ENCODE measurements at regions not wholly inside any gene's neighbourhood (a gene's known extent, or its start where the extent isn't known, plus 50 kb on each side); places are given as distances from the start of the nearest gene placed in this dataset.
A peak's percentile ranks its signal among the peaks of the same experiment; 100 is the strongest.

DNA sequence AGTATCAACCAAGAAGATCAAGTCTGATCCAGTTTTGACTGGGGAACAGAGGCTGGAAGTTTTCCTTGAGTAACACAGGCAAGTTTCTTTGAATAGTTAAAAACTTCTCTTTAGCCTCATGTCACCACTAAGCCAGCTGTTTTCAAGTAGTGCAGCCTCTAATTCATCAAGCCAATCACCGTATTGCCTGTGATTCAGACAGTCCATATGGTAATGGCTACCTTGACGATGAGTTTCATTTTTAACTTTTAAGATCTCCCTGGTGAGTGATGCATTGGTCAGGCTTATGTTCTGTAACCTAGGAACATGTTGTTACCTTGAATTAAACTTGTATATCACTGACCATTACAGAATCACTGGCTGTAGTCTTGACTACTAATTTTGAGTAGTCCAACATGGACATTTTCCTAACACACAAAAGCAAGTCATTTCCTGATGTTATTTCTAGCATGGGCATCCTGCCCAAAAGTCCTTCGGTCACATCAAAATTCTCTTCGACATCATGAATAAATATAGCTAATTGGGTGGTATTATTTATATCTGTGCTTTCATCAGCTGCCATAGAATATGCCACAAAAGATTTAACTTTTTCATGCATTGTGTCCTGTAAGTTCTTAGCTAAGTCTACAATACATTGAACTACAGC lies 238.8 kb upstream of the GCFC2 start:
- H3K4me1 ChIP-seq (ENCODE audit: insufficient read depth, insufficient read length), result no peaks in the 10 kb centered on the region
- H3K9ac ChIP-seq (ENCODE audit: insufficient read length, low read depth), result no peak overlapping the region
- no peak overlapping the region for H3K4me3 ChIP-seq (ENCODE audit: insufficient read length, low read depth)
- TF ChIP-seq SUZ12 (IDR thresholded peaks at IDR 0.05; ENCODE audit: extremely low read depth, insufficient read depth, insufficient read length) (no peak), ZNF274 (IDR thresholded peaks at IDR 0.05; ENCODE audit: low read depth, low read length) (no peak), YY1 (IDR thresholded peaks at IDR 0.05; ENCODE audit: insufficient read depth, insufficient read length) (no peak)
- no peaks in the 10 kb centered on the region for H3K27me3 ChIP-seq (ENCODE audit: insufficient read depth, insufficient read length)
- H3K9me3 ChIP-seq (ENCODE audit: insufficient read depth, low read length), result no peaks in the 10 kb centered on the region
- H3K36me3 ChIP-seq (ENCODE audit: insufficient read depth, insufficient read length, low read length), result no peaks in the 10 kb centered on the region
- DNase-seq (ENCODE audit: low read depth, low spot score), result no peak

DNA sequence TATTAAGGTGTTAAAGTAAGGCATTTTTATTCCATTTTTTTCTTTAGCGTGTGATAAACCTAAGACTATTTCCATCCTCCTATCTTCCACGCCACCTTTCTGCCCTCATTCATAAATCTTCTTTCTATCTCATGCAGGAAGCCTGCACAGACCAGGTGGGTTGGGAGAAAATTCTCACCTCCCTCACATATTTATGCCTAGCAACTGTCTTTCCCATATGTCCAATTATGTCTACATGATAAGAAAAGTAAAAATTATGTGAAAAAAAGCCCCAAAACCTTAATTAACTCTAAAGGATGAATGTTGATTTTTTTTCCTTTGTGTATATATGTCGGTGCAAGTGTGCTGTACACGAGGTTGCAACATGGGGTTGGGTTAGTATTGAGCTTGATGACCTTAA lies 225.6 kb upstream of the GCFC2 start:
- TF ChIP-seq ZNF274 (IDR thresholded peaks at IDR 0.05; ENCODE audit: low read depth, low read length) (no peak), SUZ12 (IDR thresholded peaks at IDR 0.05; ENCODE audit: extremely low read depth, insufficient read depth, insufficient read length) (no peak), YY1 (IDR thresholded peaks at IDR 0.05; ENCODE audit: insufficient read depth, insufficient read length) (no peak)
- no peaks in the 10 kb centered on the region for H3K36me3 ChIP-seq (ENCODE audit: insufficient read depth, insufficient read length, low read length)
- H3K4me3 ChIP-seq (ENCODE audit: insufficient read length, low read depth), result no peak overlapping the region
- H3K9ac ChIP-seq (ENCODE audit: insufficient read length, low read depth), result no peak overlapping the region
- H3K9me3 ChIP-seq (ENCODE audit: insufficient read depth, low read length), result 0 out of 2 replicates have a peak, but pooled peaks cover under 1% of the 10 kb centered on the region
- H3K4me1 ChIP-seq (ENCODE audit: insufficient read depth, insufficient read length), result no peaks in the 10 kb centered on the region
- H3K27me3 ChIP-seq (ENCODE audit: insufficient read depth, insufficient read length), result no peaks in the 10 kb centered on the region
- no peak for DNase-seq (ENCODE audit: low read depth, low spot score)

DNA sequence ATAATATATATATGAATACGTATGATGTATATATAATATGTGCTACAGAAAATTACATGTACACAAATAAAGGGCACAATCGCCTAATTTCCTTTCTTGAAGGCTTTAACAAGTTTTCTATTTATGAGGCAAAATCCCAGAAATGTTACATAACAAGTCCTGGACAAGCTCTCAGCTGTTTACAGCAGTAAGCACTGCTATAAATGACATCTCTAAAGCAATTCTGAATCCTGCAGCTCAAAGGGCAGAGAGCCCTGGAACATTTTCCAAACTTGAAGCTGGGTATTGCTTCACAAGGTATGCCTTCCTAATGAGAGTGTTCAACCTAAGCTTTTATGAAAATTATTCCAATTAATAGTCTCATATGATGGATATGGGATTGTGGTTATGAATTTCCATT lies 222.3 kb upstream of the GCFC2 start:
- Histone ChIP-seq H3K4me3 (ENCODE audit: insufficient read length, low read depth) (no peak overlapping the region), H3K27me3 (ENCODE audit: insufficient read depth, insufficient read length) (no peaks in the 10 kb centered on the region), H3K9me3 (ENCODE audit: insufficient read depth, low read length) (no peaks in the 10 kb centered on the region), H3K9ac (ENCODE audit: insufficient read length, low read depth) (no peak overlapping the region), H3K4me1 (ENCODE audit: insufficient read depth, insufficient read length) (no peaks in the 10 kb centered on the region), H3K36me3 (ENCODE audit: insufficient read depth, insufficient read length, low read length) (no peaks in the 10 kb centered on the region)
- TF ChIP-seq SUZ12 (IDR thresholded peaks at IDR 0.05; ENCODE audit: extremely low read depth, insufficient read depth, insufficient read length) (no peak), ZNF274 (IDR thresholded peaks at IDR 0.05; ENCODE audit: low read depth, low read length) (no peak), YY1 (IDR thresholded peaks at IDR 0.05; ENCODE audit: insufficient read depth, insufficient read length) (no peak)
- no peak for DNase-seq (ENCODE audit: low read depth, low spot score)

DNA sequence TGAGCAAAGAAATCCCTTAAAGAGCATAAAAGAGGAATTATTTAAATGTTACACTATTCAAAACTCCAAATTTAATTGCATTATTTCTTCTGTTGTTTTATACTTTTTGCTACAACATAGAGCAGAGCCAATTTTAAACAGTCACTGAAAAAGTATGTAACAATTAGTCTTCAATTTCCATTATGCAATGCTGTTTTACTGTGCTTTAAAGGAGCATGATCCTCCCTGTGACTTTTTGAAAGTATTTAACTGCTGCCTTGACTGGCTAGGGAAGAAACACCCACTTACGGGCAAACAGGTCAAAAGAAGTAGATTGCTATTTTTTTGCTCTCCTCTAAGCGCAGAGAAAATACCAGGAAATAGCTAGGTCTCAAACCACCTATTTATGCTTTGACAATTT lies 217.4 kb upstream of the GCFC2 start:
- TF ChIP-seq SUZ12 (IDR thresholded peaks at IDR 0.05; ENCODE audit: extremely low read depth, insufficient read depth, insufficient read length), result no peak
- Histone ChIP-seq H3K4me3 (ENCODE audit: insufficient read length, low read depth) (no peak overlapping the region), H3K9me3 (ENCODE audit: insufficient read depth, low read length) (no peaks in the 10 kb centered on the region), H3K27me3 (ENCODE audit: insufficient read depth, insufficient read length) (no peaks in the 10 kb centered on the region), H3K36me3 (ENCODE audit: insufficient read depth, insufficient read length, low read length) (no peaks in the 10 kb centered on the region), H3K9ac (ENCODE audit: insufficient read length, low read depth) (no peak overlapping the region), H3K4me1 (ENCODE audit: insufficient read depth, insufficient read length) (no peaks in the 10 kb centered on the region)
- DNase-seq (ENCODE audit: low read depth, low spot score), result no peak

DNA sequence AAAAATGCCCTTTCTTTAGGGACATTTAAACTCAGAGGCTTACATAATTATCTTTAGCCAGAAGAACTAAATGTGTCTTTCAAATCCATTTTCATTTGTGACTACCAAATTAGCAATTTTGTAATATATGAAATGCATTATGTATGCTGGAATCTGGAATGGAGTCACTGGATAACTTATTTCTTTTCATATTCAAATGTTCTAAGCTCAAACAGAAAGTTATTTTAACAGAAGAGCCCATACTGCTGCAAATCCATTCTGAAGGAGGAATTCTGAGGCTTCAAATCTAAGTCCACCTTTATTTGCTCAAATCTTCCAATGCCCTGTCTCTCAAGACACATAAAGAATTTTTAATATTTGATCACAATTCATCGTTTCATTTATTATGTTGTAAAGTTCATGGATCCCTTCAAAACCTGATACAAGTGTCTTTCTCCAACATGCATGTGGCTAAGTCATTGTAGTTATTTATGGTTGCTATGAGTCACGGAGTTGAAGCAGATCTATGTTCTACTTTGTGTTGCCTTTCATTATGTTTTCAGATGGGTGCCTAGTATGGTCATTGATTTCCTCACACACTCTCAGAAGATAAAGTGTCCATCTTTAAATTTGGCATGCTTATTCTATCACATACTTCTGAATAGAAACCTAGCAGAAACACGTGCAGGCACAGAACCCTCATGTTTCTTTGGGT lies 214.8 kb upstream of the GCFC2 start:
- no peak for DNase-seq (ENCODE audit: low read depth, low spot score)
- no peaks in the 10 kb centered on the region for H3K27me3 ChIP-seq (ENCODE audit: insufficient read depth, insufficient read length)
- H3K9me3 ChIP-seq (ENCODE audit: insufficient read depth, low read length), result no peaks in the 10 kb centered on the region
- TF ChIP-seq YY1 (IDR thresholded peaks at IDR 0.05; ENCODE audit: insufficient read depth, insufficient read length) (no peak), ZNF274 (IDR thresholded peaks at IDR 0.05; ENCODE audit: low read depth, low read length) (no peak), SUZ12 (IDR thresholded peaks at IDR 0.05; ENCODE audit: extremely low read depth, insufficient read depth, insufficient read length) (no peak)
- H3K4me1 ChIP-seq (ENCODE audit: insufficient read depth, insufficient read length), result no peaks in the 10 kb centered on the region
- no peak overlapping the region for H3K4me3 ChIP-seq (ENCODE audit: insufficient read length, low read depth)
- no peaks in the 10 kb centered on the region for H3K36me3 ChIP-seq (ENCODE audit: insufficient read depth, insufficient read length, low read length)
- no peak overlapping the region for H3K9ac ChIP-seq (ENCODE audit: insufficient read length, low read depth)

DNA sequence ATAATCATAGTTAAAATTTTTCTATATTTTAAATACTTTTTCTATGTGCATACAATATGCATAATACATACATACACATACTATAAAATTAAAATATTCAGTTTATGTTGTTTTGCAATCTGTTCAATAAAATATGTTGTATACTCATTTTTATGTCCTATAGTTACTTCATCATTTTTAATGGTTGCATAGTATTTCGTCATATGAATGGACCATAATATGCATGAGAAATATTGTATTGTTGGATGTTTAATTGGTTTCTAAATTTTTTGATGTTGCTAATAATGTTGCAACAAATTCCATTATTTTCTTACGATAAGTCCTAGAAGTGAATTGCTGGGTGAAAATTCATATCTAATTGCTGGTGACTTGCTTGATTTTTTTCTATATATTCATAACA lies 211.5 kb upstream of the GCFC2 start:
- H3K4me1 ChIP-seq (ENCODE audit: insufficient read depth, insufficient read length), result no peaks in the 10 kb centered on the region

DNA sequence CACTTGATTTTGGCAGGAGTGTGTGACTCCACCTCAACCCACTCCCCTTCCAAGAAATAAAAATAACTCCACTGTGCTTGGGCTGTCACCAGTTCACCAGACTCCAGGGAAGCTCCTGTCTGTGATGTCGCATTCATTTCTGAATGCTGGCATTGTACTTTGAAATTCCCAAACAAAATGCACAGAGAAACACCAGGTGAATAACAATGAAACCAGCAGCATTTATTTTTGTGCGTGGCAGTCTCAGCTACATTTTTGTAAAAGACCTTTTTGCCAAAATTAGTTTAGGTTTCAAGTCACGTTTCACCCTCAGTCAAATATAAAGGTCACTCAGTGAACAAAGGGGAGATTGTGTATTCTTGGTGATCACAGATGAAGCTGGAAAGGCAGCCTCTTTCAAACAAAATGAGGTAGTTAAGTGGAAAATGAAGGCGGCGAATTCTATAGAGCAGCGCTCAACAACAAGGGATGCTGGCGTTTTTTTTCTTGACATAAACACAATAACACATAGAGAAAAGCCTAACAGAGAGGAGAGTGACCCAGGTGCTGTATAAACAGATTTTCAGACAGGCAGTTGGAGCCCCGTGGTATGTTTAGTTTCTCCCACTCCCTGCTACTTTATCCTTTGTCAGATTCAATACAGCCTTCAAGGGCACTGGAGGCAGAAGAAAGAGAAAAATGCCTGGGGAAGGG lies 210.3 kb upstream of the GCFC2 start:
- Histone ChIP-seq H3K9ac (ENCODE audit: insufficient read length, low read depth) (no peak overlapping the region), H3K4me3 (ENCODE audit: insufficient read length, low read depth) (no peak overlapping the region), H3K9me3 (ENCODE audit: insufficient read depth, low read length) (no peaks in the 10 kb centered on the region), H3K4me1 (ENCODE audit: insufficient read depth, insufficient read length) (no peaks in the 10 kb centered on the region), H3K36me3 (ENCODE audit: insufficient read depth, insufficient read length, low read length) (no peaks in the 10 kb centered on the region), H3K27me3 (ENCODE audit: insufficient read depth, insufficient read length) (no peaks in the 10 kb centered on the region)
- DNase-seq (ENCODE audit: low read depth, low spot score), result peak; percentile 6
- TF ChIP-seq YY1 (IDR thresholded peaks at IDR 0.05; ENCODE audit: insufficient read depth, insufficient read length) (no peak), ZNF274 (IDR thresholded peaks at IDR 0.05; ENCODE audit: low read depth, low read length) (no peak), SUZ12 (IDR thresholded peaks at IDR 0.05; ENCODE audit: extremely low read depth, insufficient read depth, insufficient read length) (no peak)

More for the DNA sequence above, 211.5 kb upstream of the GCFC2 start:
- DNase-seq (ENCODE audit: low read depth, low spot score), result no peak
- Histone ChIP-seq H3K27me3 (ENCODE audit: insufficient read depth, insufficient read length) (no peaks in the 10 kb centered on the region), H3K9ac (ENCODE audit: insufficient read length, low read depth) (no peak overlapping the region), H3K9me3 (ENCODE audit: insufficient read depth, low read length) (no peaks in the 10 kb centered on the region), H3K36me3 (ENCODE audit: insufficient read depth, insufficient read length, low read length) (no peaks in the 10 kb centered on the region), H3K4me3 (ENCODE audit: insufficient read length, low read depth) (no peak overlapping the region)
- TF ChIP-seq SUZ12 (IDR thresholded peaks at IDR 0.05; ENCODE audit: extremely low read depth, insufficient read depth, insufficient read length) (no peak), ZNF274 (IDR thresholded peaks at IDR 0.05; ENCODE audit: low read depth, low read length) (no peak), YY1 (IDR thresholded peaks at IDR 0.05; ENCODE audit: insufficient read depth, insufficient read length) (no peak)

All from NT2/D1 (cell line).